T-helper 2 cell treated with Interferon-gamma antibody and Interleukin-4, amounts not matched to agents 5 μg/mL and 100 μg/mL, for 36 hours (primary cell): ENCODE measurements at regions not wholly inside any gene's neighbourhood (a gene's known extent, or its start where the extent isn't known, plus 50 kb on each side); places are given as distances from the start of the nearest gene placed in this dataset.

ENCODE experiments used
- DNase-seq: peaks from one replicate; pipeline ENCODE4 v3.0.0; 2021; ENCODE audit warnings: low spot score
- H3K27ac Mint-ChIP-seq: one replicate; pipeline ENCODE4 v1.8.0; 2021; ENCODE audit warnings: mild to moderate bottlenecking, mixed read lengths
- H3K27me3 Mint-ChIP-seq: one replicate; pipeline ENCODE4 v1.8.0; 2021; ENCODE audit warnings: low read depth, mixed read lengths
- H3K36me3 Mint-ChIP-seq: one replicate; pipeline ENCODE4 v1.8.0; 2021; ENCODE audit warnings: low read depth, mixed read lengths
- H3K4me1 Mint-ChIP-seq: one replicate; pipeline ENCODE4 v1.8.0; 2021; ENCODE audit warnings: low read depth, mixed read lengths
- H3K4me3 Mint-ChIP-seq: one replicate; pipeline ENCODE4 v1.8.0; 2022; ENCODE audit warnings: mild to moderate bottlenecking, moderate library complexity, mixed read lengths
- H3K9me3 Mint-ChIP-seq: one replicate; pipeline ENCODE4 v1.8.0; 2021; ENCODE audit warnings: mixed read lengths

DNA sequence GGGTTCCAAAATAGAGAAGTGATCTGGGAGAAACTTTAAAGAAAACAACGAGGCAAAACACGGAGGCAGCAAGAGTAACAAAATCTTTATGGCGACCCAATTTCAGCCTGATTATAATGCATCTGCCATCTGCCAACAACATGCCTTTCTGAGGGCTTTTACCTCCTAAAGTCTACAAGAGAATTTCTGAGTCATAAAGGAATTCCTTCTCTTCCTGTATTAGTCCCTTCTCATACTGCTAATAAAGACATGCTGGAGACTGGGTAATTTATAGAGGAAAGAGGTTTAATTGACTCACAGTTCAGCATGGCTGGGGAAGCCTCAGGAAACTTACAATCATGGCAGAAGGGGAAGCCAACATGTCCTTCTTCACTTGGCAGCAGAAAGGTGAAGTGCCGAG is 226.6 kb downstream of the HACE1 start:
- Mint-ChIP-seq H3K27me3 (peaks cover 10% of the 10 kb centered on the region), H3K4me3 (no peak overlapping the region), H3K9me3 (no peaks in the 10 kb centered on the region), H3K27ac (no peak overlapping the region), H3K36me3 (no peaks in the 10 kb centered on the region), H3K4me1 (no peaks in the 10 kb centered on the region)
- no peak for DNase-seq

DNA sequence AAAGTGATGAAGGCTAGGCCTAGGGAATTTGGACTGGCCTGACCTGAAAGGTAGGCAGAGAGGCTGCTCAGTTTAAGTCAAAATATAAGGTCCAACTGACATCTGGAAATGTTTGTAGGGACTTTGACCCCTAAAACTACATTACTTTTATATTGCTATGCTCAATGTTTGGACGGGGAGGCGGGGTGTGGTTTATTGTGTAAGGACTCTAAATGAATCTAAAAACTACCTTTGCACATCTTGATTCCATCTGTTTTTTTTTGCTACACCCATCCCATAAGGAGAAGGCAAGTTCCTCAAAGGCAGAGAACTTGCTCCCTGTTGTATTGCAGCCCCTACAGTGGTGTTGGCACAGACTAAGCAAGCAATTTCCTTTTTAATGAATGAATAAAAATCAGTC is 227.1 kb downstream of the HACE1 start:
- Mint-ChIP-seq H3K36me3 (no peaks in the 10 kb centered on the region), H3K9me3 (no peaks in the 10 kb centered on the region), H3K27ac (no peak overlapping the region), H3K4me1 (no peaks in the 10 kb centered on the region), H3K4me3 (no peak overlapping the region), H3K27me3 (peaks cover 10% of the 10 kb centered on the region)
- no peak for DNase-seq

DNA sequence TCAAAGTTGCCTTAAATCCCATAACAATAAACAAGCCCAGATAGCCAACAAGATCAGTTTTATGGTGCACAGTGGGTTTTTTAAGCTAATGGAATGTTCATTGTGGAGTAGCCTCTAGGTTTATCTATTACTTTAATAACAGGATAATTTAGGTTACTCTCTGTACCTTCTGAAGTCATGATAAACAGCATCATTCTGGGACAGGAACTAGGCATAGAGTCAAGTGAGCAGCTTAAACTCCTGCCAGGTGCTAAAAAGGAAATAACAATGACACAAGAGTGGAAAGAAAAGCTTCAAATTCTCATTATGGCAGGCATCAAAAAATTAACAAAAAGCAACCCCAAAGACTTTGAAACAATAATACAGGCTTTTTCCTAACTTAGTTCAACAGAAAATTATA is 228.8 kb downstream of the HACE1 start:
- no peaks in the 10 kb centered on the region for H3K4me1 Mint-ChIP-seq
- peaks cover 16% of the 10 kb centered on the region for H3K27me3 Mint-ChIP-seq
- DNase-seq: no peak
- no peaks in the 10 kb centered on the region for H3K36me3 Mint-ChIP-seq
- H3K4me3 Mint-ChIP-seq: no peak overlapping the region
- no peaks in the 10 kb centered on the region for H3K9me3 Mint-ChIP-seq
- H3K27ac Mint-ChIP-seq: no peak overlapping the region

DNA sequence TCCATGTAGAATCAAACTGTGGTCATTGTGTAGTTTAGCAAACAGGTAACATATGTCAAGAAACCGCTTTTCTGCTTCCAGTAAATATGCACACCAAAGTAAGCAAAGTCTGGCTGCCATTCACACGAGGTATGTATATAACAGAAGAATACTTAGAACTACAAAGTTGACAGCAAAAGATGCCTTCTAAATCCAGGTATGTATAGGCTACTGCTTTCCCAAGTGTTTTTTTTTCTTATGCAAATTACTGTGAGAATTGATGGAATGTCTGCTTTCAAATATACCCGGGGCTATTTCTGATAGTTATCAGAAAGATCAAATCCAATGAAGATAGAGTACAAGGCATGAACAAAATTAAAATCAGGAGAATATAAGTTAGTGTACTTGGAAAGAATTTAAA is 229.2 kb downstream of the HACE1 start:
- H3K27ac Mint-ChIP-seq: no peak overlapping the region
- no peaks in the 10 kb centered on the region for H3K36me3 Mint-ChIP-seq
- no peak overlapping the region for H3K4me3 Mint-ChIP-seq
- no peaks in the 10 kb centered on the region for H3K4me1 Mint-ChIP-seq
- H3K9me3 Mint-ChIP-seq: no peaks in the 10 kb centered on the region
- peaks cover 16% of the 10 kb centered on the region for H3K27me3 Mint-ChIP-seq
- no peak for DNase-seq

DNA sequence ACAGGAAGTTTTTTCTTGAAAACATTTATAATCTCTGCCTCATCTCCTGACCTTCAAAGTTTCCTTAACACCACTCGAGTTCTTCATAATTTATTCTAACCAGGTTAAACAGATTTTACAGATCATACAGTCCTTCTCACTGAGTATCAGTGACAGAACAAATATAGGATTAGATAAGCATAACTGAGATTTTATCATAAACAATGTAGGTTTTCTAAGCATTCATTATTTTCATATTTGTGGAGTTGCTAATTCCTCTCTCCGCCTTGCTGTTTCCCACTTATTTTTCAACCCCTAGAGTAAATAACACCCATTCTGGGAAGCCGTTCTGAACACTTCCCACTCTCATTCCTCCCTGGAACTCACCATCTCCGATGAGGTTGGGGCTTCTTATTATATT is 229.9 kb downstream of the HACE1 start:
- no peaks in the 10 kb centered on the region for H3K9me3 Mint-ChIP-seq
- no peak overlapping the region for H3K4me3 Mint-ChIP-seq
- no peak overlapping the region for H3K27ac Mint-ChIP-seq
- H3K27me3 Mint-ChIP-seq: peaks cover 16% of the 10 kb centered on the region
- H3K36me3 Mint-ChIP-seq: no peaks in the 10 kb centered on the region
- no peak for DNase-seq
- H3K4me1 Mint-ChIP-seq: no peaks in the 10 kb centered on the region

DNA sequence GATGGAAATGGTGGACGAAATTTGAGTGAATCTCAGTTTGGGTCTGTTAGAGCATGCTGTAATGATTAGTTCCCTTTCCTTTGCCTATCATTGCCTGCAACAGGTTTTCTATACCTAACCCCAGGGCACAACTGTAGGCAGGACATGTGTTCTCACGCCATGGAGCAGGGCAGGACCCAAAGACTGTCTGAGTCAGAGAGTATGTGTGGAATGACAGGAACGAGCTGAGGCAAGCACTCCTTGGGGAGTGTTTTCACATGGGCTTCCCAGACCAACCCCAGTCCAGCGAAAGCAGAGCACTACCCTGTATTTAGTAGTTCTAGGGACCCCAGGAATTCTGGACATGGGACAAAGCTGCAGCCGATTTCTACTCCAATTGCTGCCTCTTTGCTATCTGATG is 234.2 kb downstream of the HACE1 start:
- Mint-ChIP-seq H3K4me1 (peaks cover 3% of the 10 kb centered on the region), H3K4me3 (no peak overlapping the region), H3K27ac (no peak overlapping the region), H3K36me3 (no peaks in the 10 kb centered on the region), H3K27me3 (peaks cover 12% of the 10 kb centered on the region), H3K9me3 (no peaks in the 10 kb centered on the region)
- no peak for DNase-seq

DNA sequence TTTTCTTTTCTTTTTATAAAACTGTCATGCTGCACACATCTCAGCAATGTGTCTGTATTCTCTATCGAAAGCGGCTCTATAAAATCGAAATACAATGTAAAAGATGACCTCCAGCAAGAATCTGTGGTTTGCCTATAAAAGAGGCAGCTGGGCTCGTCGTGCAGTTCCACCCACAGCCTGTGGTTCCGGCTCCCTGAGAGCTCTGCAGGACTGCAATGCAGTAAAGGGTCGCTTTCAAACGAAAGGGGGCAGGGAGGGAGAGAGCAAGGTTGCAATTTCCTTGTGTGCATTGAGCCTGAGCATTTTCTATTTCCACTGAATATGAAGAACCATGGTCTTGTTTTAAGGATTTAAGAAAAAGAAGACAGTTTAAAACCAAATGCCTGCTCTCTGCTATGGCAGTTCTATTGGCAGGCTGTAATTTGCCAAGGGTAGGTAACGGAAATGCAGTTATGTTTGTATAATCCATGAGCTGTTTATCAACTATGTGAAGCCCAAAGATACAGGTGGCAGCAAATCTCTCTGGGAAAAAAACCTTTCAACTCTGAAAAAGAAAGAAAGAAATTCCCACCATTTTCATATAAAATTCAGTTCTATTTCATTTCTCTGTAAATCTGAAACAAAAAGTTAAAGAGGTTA is 236.5 kb downstream of the HACE1 start:
- no peaks in the 10 kb centered on the region for H3K36me3 Mint-ChIP-seq
- peaks cover 10% of the 10 kb centered on the region for H3K27me3 Mint-ChIP-seq
- no peaks in the 10 kb centered on the region for H3K9me3 Mint-ChIP-seq
- no peak overlapping the region for H3K4me3 Mint-ChIP-seq
- DNase-seq: no peak
- H3K4me1 Mint-ChIP-seq: peaks cover 3% of the 10 kb centered on the region
- H3K27ac Mint-ChIP-seq: no peak overlapping the region

DNA sequence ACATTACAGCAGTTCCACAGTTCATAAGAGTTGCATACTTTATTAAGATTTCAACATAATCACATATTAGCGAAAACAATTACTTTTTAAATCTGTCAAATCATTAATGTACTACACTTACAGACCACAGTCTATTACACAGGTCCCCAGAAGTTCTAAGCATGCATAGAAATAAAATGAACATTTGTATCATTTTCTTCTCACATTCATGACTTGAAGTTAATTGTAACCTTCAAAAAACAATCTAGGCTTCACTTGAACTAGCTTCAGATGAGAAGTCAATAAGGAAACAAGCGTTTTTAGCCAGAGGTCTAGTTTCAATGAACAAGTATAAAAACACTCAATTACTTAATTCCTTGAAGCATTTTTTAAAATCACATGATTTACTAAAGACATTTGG is 238.3 kb downstream of the HACE1 start:
- H3K27ac Mint-ChIP-seq: no peak overlapping the region
- DNase-seq: no peak
- H3K9me3 Mint-ChIP-seq: no peaks in the 10 kb centered on the region
- no peak overlapping the region for H3K4me3 Mint-ChIP-seq
- H3K36me3 Mint-ChIP-seq: no peaks in the 10 kb centered on the region
- H3K4me1 Mint-ChIP-seq: peaks cover 3% of the 10 kb centered on the region
- peaks cover 5% of the 10 kb centered on the region for H3K27me3 Mint-ChIP-seq

DNA sequence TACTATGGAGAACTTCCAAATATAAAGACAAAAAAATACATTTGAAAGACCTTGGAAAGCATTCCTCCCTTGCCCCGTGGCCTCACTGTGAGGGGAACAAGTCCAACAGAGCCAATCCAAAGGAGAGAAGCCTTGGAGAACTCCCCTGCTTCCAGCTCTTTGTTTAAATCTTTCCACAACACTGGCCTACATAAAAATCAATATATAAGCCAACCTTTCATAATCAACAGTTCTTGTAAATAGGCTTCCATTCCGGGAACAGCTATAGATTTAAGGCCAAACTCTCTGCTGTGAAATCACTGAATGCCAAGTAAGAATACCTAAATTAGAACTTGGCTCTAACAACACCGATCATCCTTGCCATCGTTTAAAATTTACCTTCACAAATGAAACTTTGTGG is 242.1 kb downstream of the HACE1 start:
- Mint-ChIP-seq H3K4me3 (no peak overlapping the region), H3K27me3 (peaks cover 7% of the 10 kb centered on the region), H3K27ac (no peak overlapping the region), H3K9me3 (no peaks in the 10 kb centered on the region), H3K36me3 (no peaks in the 10 kb centered on the region), H3K4me1 (no peaks in the 10 kb centered on the region)
- DNase-seq: no peak

DNA sequence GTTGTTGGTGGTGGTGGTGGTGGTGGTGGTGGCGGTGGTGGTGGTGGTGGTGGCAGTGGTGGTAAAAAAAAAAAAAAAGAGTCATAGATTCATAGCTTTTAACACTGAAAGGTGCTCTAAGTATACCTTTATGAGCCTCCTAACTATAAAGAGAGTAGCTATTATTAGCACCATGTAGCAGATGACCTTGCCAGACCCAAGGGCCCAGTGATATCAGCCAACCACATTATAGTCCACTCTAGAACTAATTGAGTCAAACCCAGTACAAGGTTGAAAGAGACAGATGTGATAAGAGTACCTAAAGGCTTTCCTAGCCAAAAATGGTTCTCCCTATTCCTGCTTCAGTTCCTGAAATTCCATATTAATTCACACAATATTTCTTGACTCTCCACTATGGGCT is 245.3 kb downstream of the HACE1 start:
- no peak overlapping the region for H3K4me3 Mint-ChIP-seq
- peaks cover 2% of the 10 kb centered on the region for H3K27me3 Mint-ChIP-seq
- H3K4me1 Mint-ChIP-seq: no peaks in the 10 kb centered on the region
- no peak for DNase-seq
- no peak overlapping the region for H3K27ac Mint-ChIP-seq
- no peaks in the 10 kb centered on the region for H3K36me3 Mint-ChIP-seq
- H3K9me3 Mint-ChIP-seq: no peaks in the 10 kb centered on the region

DNA sequence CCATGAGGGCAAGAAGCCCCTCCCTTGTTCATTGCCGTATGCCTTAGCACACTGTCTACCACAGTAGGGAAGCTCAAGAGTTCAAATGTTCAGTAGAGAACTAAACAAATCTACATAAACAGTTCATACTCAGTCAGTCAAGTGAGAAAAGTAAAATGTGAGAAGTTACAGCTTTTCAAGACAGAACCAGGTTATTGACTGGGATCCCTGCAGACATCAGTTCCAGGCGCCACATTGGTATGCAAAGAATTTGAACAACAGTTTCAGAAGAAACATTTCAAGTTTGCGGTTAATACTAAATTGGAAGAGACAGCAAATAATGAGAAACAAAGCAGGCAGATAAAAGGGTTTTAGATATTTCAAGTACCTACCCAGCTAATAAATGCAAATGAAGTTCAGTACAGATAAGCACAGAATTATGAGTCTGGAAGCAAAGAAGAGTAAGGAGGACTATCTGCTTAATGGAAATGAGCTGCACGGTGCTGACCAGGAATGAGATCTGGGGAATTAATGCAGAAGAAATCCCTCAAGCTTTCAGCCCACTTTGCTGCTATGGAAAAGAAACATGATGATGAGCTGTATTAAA is 246.2 kb downstream of the HACE1 start:
- no peak overlapping the region for H3K27ac Mint-ChIP-seq
- no peak overlapping the region for H3K4me3 Mint-ChIP-seq
- no peaks in the 10 kb centered on the region for H3K4me1 Mint-ChIP-seq
- no peaks in the 10 kb centered on the region for H3K36me3 Mint-ChIP-seq
- H3K27me3 Mint-ChIP-seq: peaks cover 2% of the 10 kb centered on the region
- DNase-seq: no peak
- H3K9me3 Mint-ChIP-seq: no peaks in the 10 kb centered on the region

DNA sequence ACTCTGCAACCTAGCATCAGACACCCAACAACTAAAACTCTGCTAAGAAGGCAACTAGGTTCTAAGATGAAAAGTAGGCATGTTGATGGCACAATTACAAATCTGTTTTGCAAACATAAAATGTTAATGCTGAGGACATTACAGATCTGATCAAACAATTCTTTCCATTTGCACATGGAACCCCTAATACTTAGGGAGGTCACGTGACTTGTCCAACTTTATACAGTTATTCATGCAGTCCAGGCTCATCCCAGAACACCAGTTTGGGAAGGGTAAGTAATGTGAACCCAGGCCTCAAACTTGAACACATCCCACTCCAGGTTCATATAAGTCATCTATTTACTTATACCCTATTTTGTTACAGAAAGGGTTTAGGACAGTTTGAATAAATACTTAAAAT is 247.2 kb downstream of the HACE1 start:
- DNase-seq: no peak
- H3K4me1 Mint-ChIP-seq: no peaks in the 10 kb centered on the region
- H3K4me3 Mint-ChIP-seq: no peak overlapping the region
- H3K27ac Mint-ChIP-seq: no peak overlapping the region
- no peaks in the 10 kb centered on the region for H3K9me3 Mint-ChIP-seq
- peaks cover 2% of the 10 kb centered on the region for H3K27me3 Mint-ChIP-seq
- H3K36me3 Mint-ChIP-seq: no peaks in the 10 kb centered on the region

DNA sequence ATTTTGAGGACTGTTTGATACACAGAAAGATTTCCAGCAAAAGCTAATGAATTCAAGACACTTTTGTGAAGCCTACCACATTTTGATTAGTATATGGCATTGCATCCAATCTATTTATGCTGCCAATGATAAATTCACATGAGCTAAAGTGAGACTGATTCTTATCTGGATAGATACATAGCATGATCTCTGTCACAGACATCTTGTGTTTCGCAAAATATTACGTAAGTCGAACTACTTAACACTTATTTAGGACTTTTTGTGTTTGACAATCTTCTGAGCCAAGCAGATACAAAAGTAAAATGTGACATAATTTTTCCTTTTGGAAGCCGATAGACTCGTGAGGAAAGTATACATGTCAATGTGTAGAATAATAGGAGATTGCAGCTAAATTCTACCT is 251.6 kb downstream of the HACE1 start:
- H3K36me3 Mint-ChIP-seq: no peaks in the 10 kb centered on the region
- H3K9me3 Mint-ChIP-seq: no peaks in the 10 kb centered on the region
- H3K4me1 Mint-ChIP-seq: peaks cover 6% of the 10 kb centered on the region
- no peak for DNase-seq
- no peaks in the 10 kb centered on the region for H3K27me3 Mint-ChIP-seq
- no peak overlapping the region for H3K4me3 Mint-ChIP-seq
- no peak overlapping the region for H3K27ac Mint-ChIP-seq

DNA sequence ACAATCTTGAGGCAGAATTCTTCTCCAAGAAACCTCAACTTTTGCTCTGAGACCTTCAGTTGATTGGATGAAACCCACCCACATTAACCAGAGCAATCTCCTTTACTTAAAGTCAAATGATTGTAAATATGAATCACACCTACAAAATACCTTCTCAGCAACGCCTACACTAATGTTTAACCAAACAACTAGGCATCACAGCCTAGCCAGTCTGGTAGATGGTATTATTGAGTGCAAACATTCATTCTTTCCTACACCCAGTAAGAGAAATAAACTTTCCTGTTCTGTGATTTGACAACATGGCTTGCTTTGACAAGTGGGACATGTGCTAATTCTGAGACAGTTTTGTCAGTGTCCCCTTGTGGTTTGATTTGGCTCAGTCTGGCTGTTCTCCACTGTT is 252.2 kb downstream of the HACE1 start:
- H3K36me3 Mint-ChIP-seq: no peaks in the 10 kb centered on the region
- no peaks in the 10 kb centered on the region for H3K27me3 Mint-ChIP-seq
- H3K9me3 Mint-ChIP-seq: no peaks in the 10 kb centered on the region
- peaks cover 10% of the 10 kb centered on the region for H3K4me1 Mint-ChIP-seq
- DNase-seq: peak; percentile 5
- H3K4me3 Mint-ChIP-seq: no peak overlapping the region
- H3K27ac Mint-ChIP-seq: no peak overlapping the region

DNA sequence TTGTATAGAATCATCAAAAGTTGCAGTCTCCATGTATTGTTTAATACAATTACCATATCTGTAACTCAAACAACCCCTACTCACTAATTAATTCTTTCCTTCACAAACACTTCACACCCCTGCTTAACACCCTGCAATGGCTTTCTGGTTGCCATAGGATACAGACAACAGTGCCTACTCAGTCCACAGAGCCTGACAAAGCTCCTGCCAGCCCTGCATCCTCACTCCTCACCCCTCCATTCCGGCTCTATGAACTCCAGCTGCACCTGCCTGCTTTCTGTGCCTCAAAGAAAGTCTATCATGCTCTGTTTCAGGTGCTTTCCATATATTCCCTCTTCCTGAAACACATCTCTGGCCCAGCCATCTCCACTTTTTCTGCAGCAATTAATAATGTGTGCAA is 253.4 kb downstream of the HACE1 start:
- no peaks in the 10 kb centered on the region for H3K27me3 Mint-ChIP-seq
- DNase-seq: no peak
- no peaks in the 10 kb centered on the region for H3K36me3 Mint-ChIP-seq
- no peak overlapping the region for H3K4me3 Mint-ChIP-seq
- no peaks in the 10 kb centered on the region for H3K9me3 Mint-ChIP-seq
- no peak overlapping the region for H3K27ac Mint-ChIP-seq
- peaks cover 12% of the 10 kb centered on the region for H3K4me1 Mint-ChIP-seq
